Activated naive CD4-positive, alpha-beta T cell (primary cell): ENCODE measurements at regions not wholly inside any gene's neighbourhood (a gene's known extent, or its start where the extent isn't known, plus 50 kb on each side); places are given as distances from the start of the nearest gene placed in this dataset.

ENCODE experiments used
- DNase-seq, 4 experiments: peaks; one replicate each; lab custom pipeline; 2025; lab: John Stamatoyannopoulos, UW

DNA sequence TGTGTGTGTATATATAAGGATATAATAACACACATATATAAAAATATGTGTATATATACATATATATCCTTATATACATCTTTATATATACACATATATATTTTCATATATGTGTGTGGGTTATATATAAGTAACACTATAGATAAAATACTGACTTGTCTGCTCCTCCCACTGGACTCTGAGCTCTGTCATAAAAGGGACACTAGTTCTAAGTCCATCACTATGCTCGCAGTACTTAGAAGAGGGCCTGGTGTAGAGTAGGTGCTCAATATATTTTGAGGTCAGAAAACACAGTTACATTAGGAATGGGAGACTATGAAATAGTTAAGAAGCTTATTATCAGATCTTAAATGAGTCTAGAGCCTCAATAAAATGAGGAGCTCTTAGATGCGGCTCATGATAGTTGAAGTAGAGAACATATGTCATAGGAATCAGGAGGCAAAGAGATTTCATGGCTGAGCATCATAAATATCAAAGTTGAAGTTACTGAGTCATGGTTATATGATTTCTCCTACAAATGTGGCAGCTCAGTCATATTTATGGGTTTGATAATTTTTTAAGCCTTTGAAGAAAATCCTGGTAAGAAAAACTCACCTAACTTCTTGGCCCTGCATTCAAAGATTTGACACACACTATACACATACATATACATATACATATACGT, 371.2 kb upstream of the THBS1 start:
- DNase-seq: no peak

DNA sequence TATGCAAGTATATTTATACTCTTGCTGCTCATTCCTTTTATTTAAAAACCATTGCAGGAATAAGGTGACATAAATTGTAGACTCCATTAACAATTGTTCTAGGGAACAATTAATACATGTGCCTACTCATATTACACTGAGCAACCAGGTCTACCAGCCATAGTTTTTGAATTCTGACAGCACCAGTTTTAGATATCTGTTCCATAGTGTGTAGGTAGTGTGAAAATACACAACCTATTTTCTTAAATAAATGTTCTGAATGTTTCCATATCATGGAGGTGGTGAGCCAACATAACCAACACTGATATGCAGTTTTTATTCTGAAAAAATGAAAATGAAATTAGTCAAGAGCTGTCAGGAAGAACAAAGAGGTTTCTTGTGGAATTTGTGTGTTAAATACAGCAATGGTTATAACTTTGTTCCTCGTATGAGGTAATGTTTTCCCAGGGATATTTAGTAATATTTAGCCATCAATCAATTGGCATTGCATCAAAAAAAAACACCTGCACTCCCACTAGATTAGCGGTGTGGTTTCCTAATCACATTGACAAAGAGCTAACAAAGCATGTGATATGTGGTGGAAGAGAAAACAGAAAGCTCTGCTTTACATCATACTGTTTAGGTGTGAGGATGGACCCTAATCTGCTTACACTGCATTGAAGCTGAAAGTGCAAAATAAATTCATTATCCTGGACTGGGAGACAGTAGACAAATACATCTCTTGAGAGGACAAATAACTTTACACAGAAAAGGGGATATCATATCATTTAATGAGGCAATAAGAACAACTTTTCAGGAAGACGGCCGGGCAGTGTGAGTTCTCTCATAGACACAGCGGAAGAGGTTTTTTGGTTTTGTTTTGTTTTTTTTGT, 369.5 kb upstream of the THBS1 start:
- DNase-seq: no peak

DNA sequence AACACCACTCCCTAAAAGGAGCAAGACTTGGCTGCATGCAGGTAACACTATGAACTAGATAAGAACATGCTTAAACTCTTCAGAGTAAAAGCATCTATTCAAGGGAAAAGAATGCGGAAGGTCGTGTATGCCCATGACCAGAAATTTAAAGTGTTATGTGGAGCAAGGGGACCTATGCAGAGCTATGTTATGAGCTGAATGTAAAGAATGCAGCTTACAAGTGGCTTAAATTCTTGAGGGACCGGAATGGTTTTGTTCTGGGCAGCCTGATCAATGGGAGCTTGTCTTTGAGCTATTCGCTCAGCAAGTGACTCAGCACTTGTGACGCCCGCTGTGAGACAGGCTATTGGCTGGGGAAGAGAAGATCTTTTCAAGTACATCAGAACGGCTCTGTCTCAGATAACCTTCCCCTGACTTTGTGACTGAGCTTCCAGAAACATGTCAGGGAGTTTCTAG, 367.5 kb upstream of the THBS1 start:
- DNase-seq: no peak

DNA sequence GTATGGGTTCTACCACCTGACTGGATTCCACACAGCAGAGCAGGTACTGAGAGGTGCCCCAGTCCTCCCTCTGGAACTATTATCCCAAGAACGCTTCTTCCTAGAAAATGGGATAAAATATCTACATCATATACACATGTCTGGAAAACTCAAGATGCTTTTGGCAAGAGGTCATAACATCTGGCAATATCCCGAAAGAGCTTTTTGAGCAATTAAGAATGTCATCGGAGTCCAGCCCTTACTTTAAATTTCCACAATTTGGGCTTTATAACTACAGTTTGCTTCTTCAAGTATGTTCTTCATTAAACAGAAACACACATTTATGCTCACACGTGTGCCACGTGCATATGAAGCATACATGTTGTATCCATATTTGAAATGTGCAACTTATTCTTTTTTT, 365.9 kb upstream of the THBS1 start:
- DNase-seq: no peak

DNA sequence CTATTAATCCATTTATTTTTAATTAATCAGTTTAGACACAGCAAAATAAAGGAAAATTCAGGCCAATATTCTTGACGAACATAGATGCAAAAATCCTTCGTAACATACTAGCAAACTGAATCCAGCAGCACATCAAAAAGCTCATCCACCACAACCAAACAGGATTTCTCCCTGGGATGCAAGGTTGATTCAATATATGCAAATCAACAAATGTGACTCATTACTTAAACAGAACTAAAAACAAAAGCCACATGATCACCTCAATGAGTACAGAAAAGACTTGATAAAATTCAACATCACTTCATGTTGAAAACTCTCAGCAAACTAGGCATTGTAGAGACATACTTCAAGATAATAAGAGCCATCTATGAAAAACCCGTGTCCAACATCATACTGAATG, 364.1 kb upstream of the THBS1 start:
- no peak for DNase-seq

DNA sequence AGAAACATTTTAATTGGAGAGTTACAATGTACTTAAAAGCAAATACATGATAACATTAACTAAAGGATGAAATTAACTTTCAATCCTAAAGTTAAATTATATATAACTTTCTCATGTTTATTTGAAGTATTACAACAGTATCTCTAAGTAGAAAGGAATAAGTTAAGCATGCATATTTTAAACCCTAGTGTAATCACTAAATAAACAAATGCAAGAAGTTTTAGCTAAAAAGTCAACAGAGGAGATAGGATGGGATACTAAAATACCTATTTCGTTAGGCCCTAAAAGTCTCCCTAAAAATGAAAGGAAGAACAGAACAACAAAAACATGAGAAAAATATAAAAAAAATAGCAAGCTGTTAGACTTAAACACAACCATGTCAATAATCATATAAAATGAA, 361.3 kb upstream of the THBS1 start:
- no peak for DNase-seq

DNA sequence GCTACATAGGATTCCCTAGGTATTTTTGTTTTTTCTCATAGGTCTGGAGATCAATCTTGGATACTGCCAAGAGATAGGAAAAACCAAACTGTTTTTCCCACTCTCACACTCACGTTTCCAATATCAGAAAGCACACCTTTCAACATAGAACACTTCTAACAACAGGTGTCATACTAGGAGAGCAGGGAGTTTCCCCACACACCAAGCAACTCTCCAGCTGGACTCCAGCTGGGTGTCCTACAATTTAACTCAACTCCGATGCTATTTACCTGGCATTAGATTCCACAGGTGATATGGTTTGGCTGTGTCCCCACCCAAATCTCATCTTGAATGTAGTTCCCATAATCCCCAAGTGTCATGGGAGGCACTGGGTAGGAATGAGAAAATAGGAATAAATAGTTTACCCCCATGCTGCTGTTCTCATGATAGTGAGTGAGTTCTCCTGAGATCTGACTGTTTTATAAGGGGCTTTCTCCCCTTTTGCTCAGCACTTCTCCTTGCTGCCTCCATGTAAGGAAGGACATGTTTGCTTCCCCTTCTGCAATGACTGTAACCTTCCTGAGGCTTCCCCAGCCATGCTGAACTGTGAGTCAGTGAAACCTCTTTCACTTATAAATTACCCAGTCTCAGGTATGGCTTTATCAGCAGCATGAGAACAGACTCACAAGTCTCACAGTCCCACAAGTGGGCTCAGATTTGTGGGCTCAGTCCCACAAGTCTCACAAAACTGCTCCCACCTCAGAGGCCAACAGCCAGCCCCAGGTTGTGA, 354.5 kb upstream of the THBS1 start:
- no peak for DNase-seq

DNA sequence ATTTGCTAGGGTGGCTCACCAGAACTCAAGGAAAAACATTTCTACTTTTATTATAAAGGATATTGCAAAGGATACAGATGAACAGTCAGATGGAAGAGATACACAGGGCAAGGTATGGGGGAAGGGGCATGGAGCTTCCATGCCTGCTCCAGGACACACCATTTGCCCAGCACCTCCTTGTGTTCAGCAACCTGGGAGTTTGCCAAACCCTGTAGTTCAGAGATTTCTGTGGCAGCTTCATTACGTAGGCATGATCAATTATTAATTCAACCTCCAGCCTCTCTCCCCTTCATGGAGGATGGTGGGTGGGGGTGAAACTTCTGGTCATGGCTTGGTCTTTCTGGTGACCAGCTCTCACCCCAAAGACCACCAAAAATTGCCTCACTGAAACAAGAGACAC, 353.9 kb upstream of the THBS1 start:
- DNase-seq: no peak

DNA sequence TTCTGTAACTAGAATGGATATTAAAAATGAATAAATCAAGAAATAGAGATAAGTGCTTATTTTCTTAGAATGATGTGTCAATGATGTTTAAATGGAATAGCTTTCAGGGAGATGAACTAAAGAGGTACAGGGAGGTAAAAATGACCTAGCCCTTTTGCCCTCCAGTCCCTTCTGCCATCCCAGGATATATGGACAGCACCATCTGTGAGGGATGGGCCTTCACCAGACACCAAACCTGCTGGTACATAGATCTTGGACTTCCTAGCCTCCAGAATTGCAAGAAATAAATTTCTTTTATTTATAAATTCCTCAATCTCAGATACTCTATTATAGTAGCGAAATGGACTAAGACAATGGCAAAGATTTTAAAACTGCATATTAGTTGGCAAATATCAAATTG, 352.0 kb upstream of the THBS1 start:
- DNase-seq: no peak

- no peak for DNase-seq
Measured at GRCh38 chr15:39230205-39230907, 350.5 kb upstream of the THBS1 start.

- no peak for DNase-seq
Measured at GRCh38 chr15:39230908-39231285, 350.0 kb upstream of the THBS1 start.

- no peak for DNase-seq
Measured at GRCh38 chr15:39232512-39232911, 348.4 kb upstream of the THBS1 start.

GRCh38 chr15:39235084-39235795, 345.6 kb upstream of the THBS1 start:
- no peak for DNase-seq

GRCh38 chr15:39236375-39236774, 344.5 kb upstream of the THBS1 start:
- DNase-seq: no peak

GRCh38 chr15:39238443-39238842, 342.4 kb upstream of the THBS1 start:
- DNase-seq: no peak

- DNase-seq: no peak
Measured at GRCh38 chr15:39239562-39239961, 341.3 kb upstream of the THBS1 start.

DNA sequence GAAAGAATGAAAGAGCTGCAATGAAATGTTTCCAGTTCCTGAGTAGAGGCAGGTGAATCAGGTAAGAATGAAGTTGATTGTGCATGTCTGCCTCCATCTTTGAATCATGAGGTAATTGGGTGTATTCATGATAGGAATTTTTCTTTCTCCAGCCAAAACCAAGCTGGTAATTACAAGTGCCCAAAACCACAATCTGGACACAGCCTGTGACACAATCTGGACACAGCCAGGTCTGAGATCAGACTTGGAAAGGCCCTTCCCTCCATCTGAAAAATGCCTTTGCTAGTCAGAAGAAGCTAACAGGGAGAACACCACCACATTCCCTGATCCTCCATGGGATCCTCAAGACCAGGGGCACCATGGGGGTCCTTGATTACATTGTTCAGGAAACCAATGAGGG, 338.5 kb upstream of the THBS1 start:
- no peak for DNase-seq

DNA sequence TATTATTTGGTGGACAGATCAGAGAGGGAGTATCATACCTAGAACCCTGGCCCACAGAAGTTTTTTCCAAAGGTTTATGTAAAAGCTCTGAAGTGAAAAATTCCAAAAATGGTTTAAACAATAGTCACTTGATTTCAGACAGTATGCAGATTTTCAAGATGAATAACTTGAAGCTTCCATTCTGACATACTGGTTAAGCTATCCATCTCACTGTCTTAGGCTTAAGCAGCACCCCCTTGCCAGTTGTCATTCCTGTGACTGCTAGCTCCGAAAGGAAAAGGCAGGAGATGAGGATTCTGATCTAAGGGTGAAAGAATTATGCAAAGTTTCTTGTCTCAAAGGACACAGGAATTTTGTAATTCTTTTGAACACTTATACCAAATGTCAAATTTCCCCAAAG, 337.5 kb upstream of the THBS1 start:
- DNase-seq: no peak

- no peak for DNase-seq
Measured at GRCh38 chr15:39244776-39245175, 336.1 kb upstream of the THBS1 start.

DNA sequence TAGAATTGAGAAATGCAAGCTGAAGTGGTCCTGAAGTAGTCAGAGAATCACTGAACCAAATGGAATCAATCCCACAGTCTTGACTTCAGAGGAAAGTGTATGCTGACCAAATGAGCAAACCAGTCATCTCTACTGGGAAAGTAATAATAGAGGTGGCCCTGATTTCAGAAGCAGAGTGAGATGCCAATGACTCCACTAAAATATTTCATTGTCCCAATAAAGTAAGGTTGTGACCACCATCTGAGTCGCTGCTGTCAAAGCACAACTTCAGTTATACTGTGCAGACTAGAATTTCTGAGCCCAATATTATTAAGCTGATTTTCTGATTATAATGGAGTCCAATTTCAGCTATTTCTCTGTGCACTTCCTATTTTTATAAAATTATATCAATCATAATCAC, 334.4 kb upstream of the THBS1 start:
- DNase-seq: no peak

- no peak for DNase-seq
Measured at GRCh38 chr15:39247574-39247973, 333.3 kb upstream of the THBS1 start.

DNA sequence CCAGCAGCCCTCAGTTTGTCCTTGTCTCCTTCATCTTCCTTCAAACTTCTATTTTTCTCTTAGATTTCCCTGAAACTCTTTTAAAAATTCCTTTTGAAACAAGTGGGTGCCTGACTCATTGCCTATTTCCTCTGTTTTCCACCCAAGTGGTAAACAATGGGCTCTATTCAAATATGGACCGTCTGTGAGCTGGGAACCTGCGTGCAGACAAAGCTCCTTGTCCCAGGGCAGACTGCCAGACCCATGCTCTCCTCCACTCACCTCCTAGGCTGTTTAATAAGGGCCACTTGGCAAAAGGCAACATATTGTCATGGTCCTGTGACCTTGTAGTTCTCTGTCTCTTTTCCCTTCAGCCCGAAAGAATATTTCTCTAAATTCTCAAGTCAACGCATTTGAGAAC, 332.7 kb upstream of the THBS1 start:
- DNase-seq: no peak
